ENCODE measurements at regions not wholly inside any gene's neighbourhood (a gene's known extent, or its start where the extent isn't known, plus 50 kb on each side); places are given as distances from the start of the nearest gene placed in this dataset.

- no peak overlapping the region for H3K27ac ChIP-seq (ENCODE audit: low read depth, low read length, poor library complexity, severe bottlenecking)
Observed at GRCh38 chr13:74661851-74662250, 527.6 kb upstream of the KLF12 start.

GRCh38 chr13:74657765-74658164 lies 523.6 kb upstream of the KLF12 start:
- no peaks in the 10 kb centered on the region for H3K4me1 ChIP-seq (ENCODE audit: insufficient read depth, low read length, severe bottlenecking)
- TF ChIP-seq EZH2 (IDR thresholded peaks at IDR 0.05; ENCODE audit: borderline replicate concordance, low read length) = no peak
- TF ChIP-seq CTCF (IDR thresholded peaks at IDR 0.05; ENCODE audit: low read length) = no peak

More at GRCh38 chr13:74661851-74662250, 527.6 kb upstream of the KLF12 start:
- H3K36me3 ChIP-seq (ENCODE audit: insufficient read depth, low read length) = no peaks in the 10 kb centered on the region
- no peak overlapping the region for H3K9ac ChIP-seq (ENCODE audit: low read length)
- H3F3A ChIP-seq (ENCODE audit: insufficient read depth, low read length) = no peaks in the 10 kb centered on the region
- no peaks in the 10 kb centered on the region for H4K20me1 ChIP-seq (ENCODE audit: insufficient read depth, low read length)
- no peaks in the 10 kb centered on the region for H3K79me2 ChIP-seq (ENCODE audit: insufficient read depth, low read length)
- H3K4me1 ChIP-seq (ENCODE audit: insufficient read depth, low read length, severe bottlenecking) = no peaks in the 10 kb centered on the region
- H3K27me3 ChIP-seq (ENCODE audit: insufficient read depth, low read length) = 0 out of 2 replicates have a peak, but pooled peaks cover 3% of the 10 kb centered on the region
- TF ChIP-seq EZH2 (IDR thresholded peaks at IDR 0.05; ENCODE audit: borderline replicate concordance, low read length) (no peak), CTCF (IDR thresholded peaks at IDR 0.05; ENCODE audit: low read length) (no peak)
- H3K9me2 ChIP-seq (ENCODE audit: low read depth, low read length) = no peaks in the 10 kb centered on the region
- no peaks in the 10 kb centered on the region for H3K9me3 ChIP-seq (ENCODE audit: low read length)
- no peak overlapping the region for H2AFZ ChIP-seq (ENCODE audit: low read length)
- H3K4me2 ChIP-seq (ENCODE audit: low read length) = no peak overlapping the region
- no peak overlapping the region for H3K4me3 ChIP-seq (ENCODE audit: low read depth, low read length, poor library complexity, severe bottlenecking)

GRCh38 chr13:74651121-74651520 lies 516.9 kb upstream of the KLF12 start:
- H3K79me2 ChIP-seq (ENCODE audit: insufficient read depth, low read length) = no peaks in the 10 kb centered on the region
- no peaks in the 10 kb centered on the region for H3K4me1 ChIP-seq (ENCODE audit: insufficient read depth, low read length, severe bottlenecking)
- H4K20me1 ChIP-seq (ENCODE audit: insufficient read depth, low read length) = no peaks in the 10 kb centered on the region
- no peak overlapping the region for H2AFZ ChIP-seq (ENCODE audit: low read length)
- no peak overlapping the region for H3K9ac ChIP-seq (ENCODE audit: low read length)
- no peak overlapping the region for H3K27ac ChIP-seq (ENCODE audit: low read depth, low read length, poor library complexity, severe bottlenecking)
- no peak overlapping the region for H3K4me2 ChIP-seq (ENCODE audit: low read length)
- H3K9me2 ChIP-seq (ENCODE audit: low read depth, low read length) = no peaks in the 10 kb centered on the region
- no peaks in the 10 kb centered on the region for H3K36me3 ChIP-seq (ENCODE audit: insufficient read depth, low read length)
- H3F3A ChIP-seq (ENCODE audit: insufficient read depth, low read length) = no peaks in the 10 kb centered on the region
- TF ChIP-seq EZH2 (IDR thresholded peaks at IDR 0.05; ENCODE audit: borderline replicate concordance, low read length) = no peak
- TF ChIP-seq CTCF (IDR thresholded peaks at IDR 0.05; ENCODE audit: low read length) = no peak
- no peaks in the 10 kb centered on the region for H3K9me3 ChIP-seq (ENCODE audit: low read length)
- no peak overlapping the region for H3K4me3 ChIP-seq (ENCODE audit: low read depth, low read length, poor library complexity, severe bottlenecking)
- no peaks in the 10 kb centered on the region for H3K27me3 ChIP-seq (ENCODE audit: insufficient read depth, low read length)

More at GRCh38 chr13:74657765-74658164, 523.6 kb upstream of the KLF12 start:
- H3K79me2 ChIP-seq (ENCODE audit: insufficient read depth, low read length) = no peaks in the 10 kb centered on the region
- no peaks in the 10 kb centered on the region for H3K36me3 ChIP-seq (ENCODE audit: insufficient read depth, low read length)
- no peaks in the 10 kb centered on the region for H3F3A ChIP-seq (ENCODE audit: insufficient read depth, low read length)
- H3K9ac ChIP-seq (ENCODE audit: low read length) = no peak overlapping the region
- H3K27ac ChIP-seq (ENCODE audit: low read depth, low read length, poor library complexity, severe bottlenecking) = no peak overlapping the region
- no peak overlapping the region for H3K4me3 ChIP-seq (ENCODE audit: low read depth, low read length, poor library complexity, severe bottlenecking)
- no peak overlapping the region for H2AFZ ChIP-seq (ENCODE audit: low read length)
- H3K27me3 ChIP-seq (ENCODE audit: insufficient read depth, low read length) = no peaks in the 10 kb centered on the region
- no peaks in the 10 kb centered on the region for H4K20me1 ChIP-seq (ENCODE audit: insufficient read depth, low read length)
- no peaks in the 10 kb centered on the region for H3K9me2 ChIP-seq (ENCODE audit: low read depth, low read length)
- H3K9me3 ChIP-seq (ENCODE audit: low read length) = no peaks in the 10 kb centered on the region
- no peak overlapping the region for H3K4me2 ChIP-seq (ENCODE audit: low read length)

All from OCI-LY1 (cell line).